ENCODE measurements at regions not wholly inside any gene's neighbourhood (a gene's known extent, or its start where the extent isn't known, plus 50 kb on each side); places are given as distances from the start of the nearest gene placed in this dataset.

DNA sequence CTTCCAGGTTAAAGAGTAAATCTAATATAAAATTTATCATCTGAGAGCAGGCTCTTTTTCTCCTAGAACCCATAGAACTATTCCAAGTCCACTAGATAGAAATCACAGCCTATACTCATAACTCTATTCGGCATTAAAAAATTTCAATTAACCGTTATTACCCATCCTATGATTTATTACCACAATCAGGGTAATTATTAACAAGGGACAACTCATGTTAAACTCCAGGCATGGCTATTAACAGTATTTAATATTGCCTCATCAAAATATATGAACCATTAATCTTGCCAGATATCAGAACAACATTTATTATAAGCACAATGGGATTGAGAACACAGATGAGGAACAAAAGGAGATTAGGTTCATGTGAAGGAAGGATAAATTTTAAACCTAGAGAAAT lies 136.8 kb upstream of the RIOK3 start:
- no peaks in the 10 kb centered on the region for H3K9me3 ChIP-seq (ENCODE audit: low read depth)
- H2AFZ ChIP-seq: no peak overlapping the region
- no peak overlapping the region for H3K27ac ChIP-seq
- 91% methylated on average over 2 of the region's 2 CpGs for WGBS (ENCODE audit: low lambda C conversion rate, missing lambda C conversion rate)
- TF ChIP-seq EZH2 (IDR thresholded peaks at IDR 0.05; ENCODE audit: borderline replicate concordance) (no peak), EZH2phosphoT487 (IDR thresholded peaks at IDR 0.05; ENCODE audit: low read depth, severe bottlenecking, unreplicated experiment) (no peak)
- TF ChIP-seq, protein P1, sequence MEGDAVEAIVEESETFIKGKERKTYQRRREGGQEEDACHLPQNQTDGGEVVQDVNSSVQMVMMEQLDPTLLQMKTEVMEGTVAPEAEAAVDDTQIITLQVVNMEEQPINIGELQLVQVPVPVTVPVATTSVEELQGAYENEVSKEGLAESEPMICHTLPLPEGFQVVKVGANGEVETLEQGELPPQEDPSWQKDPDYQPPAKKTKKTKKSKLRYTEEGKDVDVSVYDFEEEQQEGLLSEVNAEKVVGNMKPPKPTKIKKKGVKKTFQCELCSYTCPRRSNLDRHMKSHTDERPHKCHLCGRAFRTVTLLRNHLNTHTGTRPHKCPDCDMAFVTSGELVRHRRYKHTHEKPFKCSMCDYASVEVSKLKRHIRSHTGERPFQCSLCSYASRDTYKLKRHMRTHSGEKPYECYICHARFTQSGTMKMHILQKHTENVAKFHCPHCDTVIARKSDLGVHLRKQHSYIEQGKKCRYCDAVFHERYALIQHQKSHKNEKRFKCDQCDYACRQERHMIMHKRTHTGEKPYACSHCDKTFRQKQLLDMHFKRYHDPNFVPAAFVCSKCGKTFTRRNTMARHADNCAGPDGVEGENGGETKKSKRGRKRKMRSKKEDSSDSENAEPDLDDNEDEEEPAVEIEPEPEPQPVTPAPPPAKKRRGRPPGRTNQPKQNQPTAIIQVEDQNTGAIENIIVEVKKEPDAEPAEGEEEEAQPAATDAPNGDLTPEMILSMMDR (IDR thresholded peaks at IDR 0.05; ENCODE audit: poor library complexity): no peak
- H3K9me2 ChIP-seq (replicated peaks; ENCODE audit: insufficient read depth): no peaks in the 10 kb centered on the region
- no peak for DNase-seq (ENCODE audit: low spot score)
- H3K4me3 ChIP-seq: no peak overlapping the region
- H4K20me1 ChIP-seq (ENCODE audit: insufficient read depth, poor library complexity, severe bottlenecking): no peaks in the 10 kb centered on the region
- H3K4me1 ChIP-seq (ENCODE audit: insufficient read depth): no peaks in the 10 kb centered on the region
- H3K27me3 ChIP-seq: no peaks in the 10 kb centered on the region
- H3K4me2 ChIP-seq: no peak overlapping the region
- no peaks in the 10 kb centered on the region for H3K79me2 ChIP-seq
- H3K36me3 ChIP-seq (replicated peaks; ENCODE audit: insufficient read depth, low read depth): no peaks in the 10 kb centered on the region

DNA sequence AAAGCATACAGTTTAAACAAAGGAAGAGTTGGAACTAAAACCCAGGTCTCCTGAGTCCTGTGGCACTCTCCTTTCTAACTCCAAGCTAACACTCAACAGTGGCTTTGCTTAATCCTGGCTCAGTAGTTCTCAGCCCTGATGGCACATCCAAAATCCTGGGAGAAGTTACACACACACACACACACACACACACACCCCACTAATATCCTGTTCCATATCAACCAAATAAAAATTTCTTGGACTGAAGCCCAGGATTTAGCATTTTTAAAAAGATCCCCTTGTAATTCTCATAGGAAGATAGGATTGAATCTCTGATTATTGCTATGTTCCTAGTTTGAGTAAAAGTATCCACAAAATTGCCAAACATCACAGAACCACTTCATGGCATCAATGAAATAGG lies 136.1 kb upstream of the RIOK3 start:
- Histone ChIP-seq H4K20me1 (ENCODE audit: insufficient read depth, poor library complexity, severe bottlenecking) (no peaks in the 10 kb centered on the region), H3K9me2 (replicated peaks; ENCODE audit: insufficient read depth) (no peaks in the 10 kb centered on the region), H3K27me3 (no peaks in the 10 kb centered on the region), H3K4me1 (ENCODE audit: insufficient read depth) (no peaks in the 10 kb centered on the region), H3K4me2 (no peak overlapping the region), H3K27ac (no peak overlapping the region), H3K4me3 (no peak overlapping the region), H2AFZ (no peak overlapping the region), H3K36me3 (replicated peaks; ENCODE audit: insufficient read depth, low read depth) (no peaks in the 10 kb centered on the region), H3K9me3 (ENCODE audit: low read depth) (no peaks in the 10 kb centered on the region), H3K79me2 (no peaks in the 10 kb centered on the region)
- TF ChIP-seq EZH2phosphoT487 (IDR thresholded peaks at IDR 0.05; ENCODE audit: low read depth, severe bottlenecking, unreplicated experiment) (no peak), EZH2 (IDR thresholded peaks at IDR 0.05; ENCODE audit: borderline replicate concordance) (no peak)
- TF ChIP-seq, protein P1 (IDR thresholded peaks at IDR 0.05; ENCODE audit: poor library complexity): no peak
- no peak for DNase-seq (ENCODE audit: low spot score)

DNA sequence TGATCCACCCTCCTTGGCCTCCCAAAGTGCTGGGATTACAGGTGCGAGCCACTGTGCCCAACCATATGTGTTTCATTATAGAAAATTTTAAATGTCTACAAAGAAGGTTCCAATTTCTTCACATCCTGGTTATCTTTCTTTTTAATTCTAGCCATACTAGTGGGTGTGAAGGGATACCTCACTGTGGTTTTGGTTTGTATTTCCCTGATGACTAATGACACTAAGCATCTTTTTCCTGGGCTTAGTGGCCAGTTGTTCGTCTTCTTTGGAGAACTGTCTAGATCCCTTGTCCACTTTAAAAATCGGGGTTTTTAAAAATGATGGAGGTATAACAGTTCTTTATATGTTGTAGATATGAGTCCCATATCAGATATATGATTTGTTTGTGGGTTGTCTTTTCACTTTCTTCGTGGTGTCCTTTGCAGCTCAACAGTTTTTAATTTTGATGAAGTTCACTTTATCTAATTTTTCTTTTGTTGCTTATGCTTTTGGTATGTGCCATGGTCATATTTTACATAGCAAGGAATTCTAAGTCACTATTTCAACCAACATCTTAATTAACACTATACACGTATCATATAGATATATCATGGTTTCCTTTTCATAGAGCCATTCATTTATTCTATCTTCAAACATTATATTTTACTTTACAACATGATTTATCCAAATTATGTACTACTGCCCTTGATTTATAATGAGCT lies 135.0 kb upstream of the RIOK3 start:
- Histone ChIP-seq H3K4me3 (no peak overlapping the region), H4K20me1 (ENCODE audit: insufficient read depth, poor library complexity, severe bottlenecking) (no peaks in the 10 kb centered on the region), H3K36me3 (replicated peaks; ENCODE audit: insufficient read depth, low read depth) (no peaks in the 10 kb centered on the region), H3K27ac (no peak overlapping the region), H3K79me2 (no peaks in the 10 kb centered on the region), H3K4me2 (no peak overlapping the region), H3K9me3 (ENCODE audit: low read depth) (no peaks in the 10 kb centered on the region), H3K4me1 (ENCODE audit: insufficient read depth) (no peaks in the 10 kb centered on the region), H3K27me3 (no peaks in the 10 kb centered on the region), H2AFZ (no peak overlapping the region), H3K9me2 (replicated peaks; ENCODE audit: insufficient read depth) (no peaks in the 10 kb centered on the region)
- 82% methylated on average over 5 of the region's 5 CpGs for WGBS (ENCODE audit: low lambda C conversion rate, missing lambda C conversion rate)
- no peak for DNase-seq (ENCODE audit: low spot score)
- TF ChIP-seq, protein P1 (IDR thresholded peaks at IDR 0.05; ENCODE audit: poor library complexity): no peak
- TF ChIP-seq EZH2phosphoT487 (IDR thresholded peaks at IDR 0.05; ENCODE audit: low read depth, severe bottlenecking, unreplicated experiment): no peak
- TF ChIP-seq EZH2 (IDR thresholded peaks at IDR 0.05; ENCODE audit: borderline replicate concordance): no peak
